Stomach (tissue), 4 donors: ENCODE measurements at regions not wholly inside any gene's neighbourhood (a gene's known extent, or its start where the extent isn't known, plus 50 kb on each side); places are given as distances from the start of the nearest gene placed in this dataset.

Source experiments
- CTCF ChIP-seq, 7 experiments: fragments of 450-650 bp in 4 of 7; fragments of 200-600 bp in 3 of 7; sonication (generic) in 3 of 7; IDR thresholded peaks; one replicate each; pipeline ENCODE4 v1.5.1; 2016 to 2019; ENCODE audit warnings: antibody characterized with exemption in 7 of 7, control low read depth in 2 of 7, mild to moderate bottlenecking in 1 of 7
- POLR2A ChIP-seq, 4 donors: fragments of 450-650 bp; IDR thresholded peaks; one replicate each; pipeline ENCODE4 v1.6.1; 2016; ENCODE audit warnings: antibody characterized with exemption in 4 of 4, control low read depth in 2 of 4, mild to moderate bottlenecking in 1 of 4, moderate library complexity in 1 of 4

DNA sequence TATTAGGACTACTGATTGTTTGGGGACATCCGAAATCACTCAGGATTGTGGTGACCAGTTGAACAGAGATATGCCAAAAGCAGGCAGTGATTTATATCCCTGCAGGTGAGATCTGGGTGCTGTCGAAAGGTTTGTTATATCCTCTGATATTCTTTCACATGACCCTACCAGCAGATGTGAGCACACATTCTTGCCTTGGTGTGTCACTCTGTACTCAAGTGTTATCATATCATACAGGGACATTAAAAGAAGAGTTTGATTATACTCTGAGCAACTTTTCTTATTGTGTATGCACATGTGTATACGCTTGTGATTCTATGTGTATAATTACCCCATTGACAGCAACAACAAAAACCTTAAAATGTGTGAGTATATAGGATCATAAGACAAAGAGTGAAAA lies 381.2 kb upstream of the IGFBP7 start:
- TF ChIP-seq POLR2A (IDR thresholded peaks at IDR 0.05) (no peak), CTCF (IDR thresholded peaks at IDR 0.05) (no peak)
